ENCODE measurements at regions not wholly inside any gene's neighbourhood (a gene's known extent, or its start where the extent isn't known, plus 50 kb on each side); places are given as distances from the start of the nearest gene placed in this dataset.
"Not testable (repeated sequence)": the region's sequence is repeated elsewhere in the genome, so short reads cannot be mapped to it uniquely, and the experiment has no call there.

- DNase-seq (ENCODE audit: low read depth): no peak
- no peak for TF ChIP-seq CTCF (conservative IDR thresholded peaks at IDR 0.05; ENCODE audit: low read depth, low read length)
- no peak overlapping the region for H3K4me3 ChIP-seq (ENCODE audit: low read length)
Measured at GRCh38 chr17:72191921-72192799, 71.3 kb downstream of the SOX9 start.

- no peak overlapping the region for H3K4me3 ChIP-seq (ENCODE audit: low read length)
- no peak for TF ChIP-seq CTCF (conservative IDR thresholded peaks at IDR 0.05; ENCODE audit: low read depth, low read length)
- DNase-seq (ENCODE audit: low read depth): no peak
Measured at GRCh38 chr17:72192800-72193192, 72.0 kb downstream of the SOX9 start.

- H3K4me3 ChIP-seq (ENCODE audit: low read length): no peak overlapping the region
- DNase-seq (ENCODE audit: low read depth): no peak
- no peak for TF ChIP-seq CTCF (conservative IDR thresholded peaks at IDR 0.05; ENCODE audit: low read depth, low read length)
Measured at GRCh38 chr17:72193391-72194106, 72.7 kb downstream of the SOX9 start.

GRCh38 chr17:72194107-72194440 lies 73.3 kb downstream of the SOX9 start:
- not testable (repeated sequence) for DNase-seq (ENCODE audit: low read depth)

GRCh38 chr17:72199256-72199655 lies 78.4 kb downstream of the SOX9 start:
- no peak for TF ChIP-seq CTCF (conservative IDR thresholded peaks at IDR 0.05; ENCODE audit: low read depth, low read length)
- H3K4me3 ChIP-seq (ENCODE audit: low read length): no peak overlapping the region
- DNase-seq (ENCODE audit: low read depth): no peak

More at GRCh38 chr17:72194107-72194440, 73.3 kb downstream of the SOX9 start:
- not testable (repeated sequence) for H3K4me3 ChIP-seq (ENCODE audit: low read length)

GRCh38 chr17:72204742-72205141 lies 83.9 kb downstream of the SOX9 start:
- no peak for DNase-seq (ENCODE audit: low read depth)
- no peak for TF ChIP-seq CTCF (conservative IDR thresholded peaks at IDR 0.05; ENCODE audit: low read depth, low read length)

GRCh38 chr17:72205357-72205756 lies 84.5 kb downstream of the SOX9 start:
- TF ChIP-seq CTCF (conservative IDR thresholded peaks at IDR 0.05; ENCODE audit: low read depth, low read length): no peak
- no peak overlapping the region for H3K4me3 ChIP-seq (ENCODE audit: low read length)
- no peak for DNase-seq (ENCODE audit: low read depth)

More at GRCh38 chr17:72204742-72205141, 83.9 kb downstream of the SOX9 start:
- no peak overlapping the region for H3K4me3 ChIP-seq (ENCODE audit: low read length)
